Amniotic epithelial cell (primary cell): ENCODE measurements at regions not wholly inside any gene's neighbourhood (a gene's known extent, or its start where the extent isn't known, plus 50 kb on each side); places are given as distances from the start of the nearest gene placed in this dataset.

Experiments
- DNase-seq: peaks from one replicate; pipeline ENCODE4 v3.0.0-alpha.2; 2010; ENCODE audit warnings: low read depth

- peak; percentile 52 for DNase-seq
Observed at GRCh38 chr5:164392531-164392930, 887.1 kb downstream of the MAT2B start.

- DNase-seq, result no peak
Observed at GRCh38 chr5:164394686-164395194, 889.3 kb downstream of the MAT2B start.

- no peak for DNase-seq
Observed at GRCh38 chr5:164412531-164412930, 907.1 kb downstream of the MAT2B start.

GRCh38 chr5:164420161-164420560 lies 914.7 kb downstream of the MAT2B start:
- no peak for DNase-seq

GRCh38 chr5:164422400-164422799 lies 917.0 kb downstream of the MAT2B start:
- DNase-seq, result peak; percentile 54

- peak; percentile 6 for DNase-seq
Observed at GRCh38 chr5:164431634-164432304, 926.4 kb downstream of the MAT2B start.

GRCh38 chr5:164433106-164433870 lies 927.9 kb downstream of the MAT2B start:
- peak; percentile 66 for DNase-seq

- no peak for DNase-seq
Observed at GRCh38 chr5:164435576-164435975, 930.2 kb downstream of the MAT2B start.

- DNase-seq, result no peak
Observed at GRCh38 chr5:164439799-164440198, 934.4 kb downstream of the MAT2B start.

- no peak for DNase-seq
Observed at GRCh38 chr5:164449460-164449859, 944.0 kb downstream of the MAT2B start.

GRCh38 chr5:164466033-164466432 lies 960.6 kb downstream of the MAT2B start:
- DNase-seq, result no peak

- DNase-seq, result no peak
Observed at GRCh38 chr5:164470312-164470711, 964.9 kb downstream of the MAT2B start.

GRCh38 chr5:164472165-164472564 lies 966.7 kb downstream of the MAT2B start:
- DNase-seq, result no peak

- peak; percentile 34 for DNase-seq
Observed at GRCh38 chr5:164475339-164475977, 970.0 kb downstream of the MAT2B start.

GRCh38 chr5:164481270-164481669 lies 975.9 kb downstream of the MAT2B start:
- no peak for DNase-seq

GRCh38 chr5:164482351-164482750 lies 976.9 kb downstream of the MAT2B start:
- DNase-seq, result no peak

- DNase-seq, result peak; percentile 1
Observed at GRCh38 chr5:164484948-164485347, 979.5 kb downstream of the MAT2B start.

GRCh38 chr5:164487939-164488338 lies 982.5 kb downstream of the MAT2B start:
- DNase-seq, result no peak

GRCh38 chr5:164497311-164498064 lies 992.1 kb downstream of the MAT2B start:
- DNase-seq, result no peak

GRCh38 chr5:164498438-164498837 lies 993.0 kb downstream of the MAT2B start:
- DNase-seq, result no peak

- no peak for DNase-seq
Observed at GRCh38 chr5:164500856-164501255, 995.4 kb downstream of the MAT2B start.

GRCh38 chr5:164501344-164501743 lies 995.9 kb downstream of the MAT2B start:
- no peak for DNase-seq
